ENCODE measurements at regions not wholly inside any gene's neighbourhood (a gene's known extent, or its start where the extent isn't known, plus 50 kb on each side); places are given as distances from the start of the nearest gene placed in this dataset.

DNA sequence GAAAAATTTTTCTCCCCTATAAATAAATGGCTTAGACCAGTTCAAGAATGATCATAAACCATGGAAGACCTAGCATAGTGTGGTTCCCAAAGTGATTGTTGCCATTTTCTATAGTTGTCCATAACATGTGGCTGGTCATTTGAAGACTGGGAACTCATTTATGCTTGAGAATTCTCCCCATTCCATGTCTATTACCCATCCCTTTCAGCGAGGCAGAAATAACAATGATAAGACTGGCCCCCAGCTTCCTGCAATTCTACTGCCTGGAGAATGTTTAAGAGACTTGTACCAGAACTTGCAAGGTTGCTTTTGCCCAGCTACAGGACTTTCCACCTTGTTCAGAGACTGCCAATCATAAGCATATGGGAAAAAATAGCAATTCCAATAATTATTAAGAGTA is 146.5 kb upstream of the CDH11 start:
- H3K4me2 ChIP-seq (ENCODE audit: low read length), result no peak overlapping the region
- H3K9ac ChIP-seq (ENCODE audit: low read length), result no peak overlapping the region
- no TSS peak for BruUV-seq (replicated peaks)
- no peak overlapping the region for H3K27ac ChIP-seq (ENCODE audit: low read depth, low read length)
- no peaks in the 10 kb centered on the region for H4K20me1 ChIP-seq (ENCODE audit: insufficient read depth)
- CTCF ChIA-PET, result no interaction called here
- H3K36me3 ChIP-seq (ENCODE audit: control insufficient read depth in 1 of 2, insufficient read depth in 2 of 2, low read length in 2 of 2), result no peaks in the 10 kb centered on the region
- H3K79me2 ChIP-seq (ENCODE audit: insufficient read depth, low read length), result no peaks in the 10 kb centered on the region
- DNase-seq (ENCODE audit: low read depth, low spot score) (no peak), ATAC-seq (no peak)
- no peaks in the 10 kb centered on the region for H3K4me1 ChIP-seq (ENCODE audit: control insufficient read depth in 1 of 2, insufficient read depth in 2 of 2, low read length in 2 of 2)
- no peak overlapping the region for H3K4me3 ChIP-seq (replicated peaks in 1 of 2; ENCODE audit: low read depth in 1 of 2, low read length in 2 of 2)
- peaks cover 13 to 23% of the 10 kb centered on the region in 2 experiments; a peak in 2 of 4 replicates for H3K9me3 ChIP-seq (ENCODE audit: control insufficient read depth in 1 of 2, insufficient read depth in 1 of 2, low read depth in 1 of 2, low read length in 2 of 2)
- H2AFZ ChIP-seq (ENCODE audit: low read depth, low read length, poor library complexity, severe bottlenecking), result no peak overlapping the region
- RAD21 ChIA-PET (ENCODE audit: low non-redundant PET in 1 of 2, low total read pairs in 2 of 2, uncharacterized antibody in 2 of 2, unreplicated experiment in 2 of 2), result no interaction called here
- intact Hi-C loops (cut with micrococcal nuclease), result no loop called here
- no peaks in the 10 kb centered on the region for H3K9me2 ChIP-seq (ENCODE audit: insufficient read depth)
- TF ChIP-seq EZH2phosphoT487 (IDR thresholded peaks at IDR 0.05; ENCODE audit: borderline replicate concordance) (no peak), FOSL1 (IDR thresholded peaks at IDR 0.05; ENCODE audit: low read depth) (no peak), EZH2 (IDR thresholded peaks at IDR 0.05) (no peak), SP1 (IDR thresholded peaks at IDR 0.05; ENCODE audit: low read depth) (no peak), ZFX (IDR thresholded peaks at IDR 0.05) (no peak), RAD21 (IDR thresholded peaks at IDR 0.05; ENCODE audit: low read depth) (no peak), ZNF274 (IDR thresholded peaks at IDR 0.05; ENCODE audit: low read depth, low read length) (no peak), POLR2A (IDR thresholded peaks at IDR 0.05; ENCODE audit: borderline replicate concordance, extremely low read depth, insufficient read depth, insufficient read length) (no peak), SIN3A (IDR thresholded peaks at IDR 0.05; ENCODE audit: low read depth) (no peak), CEBPB (IDR thresholded peaks at IDR 0.05; ENCODE audit: low read depth) (no peak), POLR2AphosphoS5 (IDR thresholded peaks at IDR 0.05; ENCODE audit: low read depth, low read length) (no peak), YY1 (IDR thresholded peaks at IDR 0.05; ENCODE audit: extremely low read depth, insufficient replicate concordance, low read depth, low read length) (no peak)
- TF ChIP-seq, protein P1, sequence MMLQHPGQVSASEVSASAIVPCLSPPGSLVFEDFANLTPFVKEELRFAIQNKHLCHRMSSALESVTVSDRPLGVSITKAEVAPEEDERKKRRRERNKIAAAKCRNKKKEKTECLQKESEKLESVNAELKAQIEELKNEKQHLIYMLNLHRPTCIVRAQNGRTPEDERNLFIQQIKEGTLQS (IDR thresholded peaks at IDR 0.05), result no peak
- TF ChIP-seq, protein P2, sequence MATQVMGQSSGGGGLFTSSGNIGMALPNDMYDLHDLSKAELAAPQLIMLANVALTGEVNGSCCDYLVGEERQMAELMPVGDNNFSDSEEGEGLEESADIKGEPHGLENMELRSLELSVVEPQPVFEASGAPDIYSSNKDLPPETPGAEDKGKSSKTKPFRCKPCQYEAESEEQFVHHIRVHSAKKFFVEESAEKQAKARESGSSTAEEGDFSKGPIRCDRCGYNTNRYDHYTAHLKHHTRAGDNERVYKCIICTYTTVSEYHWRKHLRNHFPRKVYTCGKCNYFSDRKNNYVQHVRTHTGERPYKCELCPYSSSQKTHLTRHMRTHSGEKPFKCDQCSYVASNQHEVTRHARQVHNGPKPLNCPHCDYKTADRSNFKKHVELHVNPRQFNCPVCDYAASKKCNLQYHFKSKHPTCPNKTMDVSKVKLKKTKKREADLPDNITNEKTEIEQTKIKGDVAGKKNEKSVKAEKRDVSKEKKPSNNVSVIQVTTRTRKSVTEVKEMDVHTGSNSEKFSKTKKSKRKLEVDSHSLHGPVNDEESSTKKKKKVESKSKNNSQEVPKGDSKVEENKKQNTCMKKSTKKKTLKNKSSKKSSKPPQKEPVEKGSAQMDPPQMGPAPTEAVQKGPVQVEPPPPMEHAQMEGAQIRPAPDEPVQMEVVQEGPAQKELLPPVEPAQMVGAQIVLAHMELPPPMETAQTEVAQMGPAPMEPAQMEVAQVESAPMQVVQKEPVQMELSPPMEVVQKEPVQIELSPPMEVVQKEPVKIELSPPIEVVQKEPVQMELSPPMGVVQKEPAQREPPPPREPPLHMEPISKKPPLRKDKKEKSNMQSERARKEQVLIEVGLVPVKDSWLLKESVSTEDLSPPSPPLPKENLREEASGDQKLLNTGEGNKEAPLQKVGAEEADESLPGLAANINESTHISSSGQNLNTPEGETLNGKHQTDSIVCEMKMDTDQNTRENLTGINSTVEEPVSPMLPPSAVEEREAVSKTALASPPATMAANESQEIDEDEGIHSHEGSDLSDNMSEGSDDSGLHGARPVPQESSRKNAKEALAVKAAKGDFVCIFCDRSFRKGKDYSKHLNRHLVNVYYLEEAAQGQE (IDR thresholded peaks at IDR 0.05; ENCODE audit: low read depth), result no peak
- POLR2A ChIA-PET, result no interaction called here
- H3K27me3 ChIP-seq (ENCODE audit: insufficient read depth, low read length), result no peaks in the 10 kb centered on the region
